HK-2 (cell line): ENCODE measurements at regions not wholly inside any gene's neighbourhood (a gene's known extent, or its start where the extent isn't known, plus 50 kb on each side); places are given as distances from the start of the nearest gene placed in this dataset.
"Not testable (repeated sequence)": the region's sequence is repeated elsewhere in the genome, so short reads cannot be mapped to it uniquely, and the experiment has no call there.

Source experiments
- DNase-seq: peaks from one replicate; pipeline ENCODE4 v3.0.0-alpha.2; 2018; ENCODE audit not compliant: unreplicated experiment

- peak; percentile 65 for DNase-seq
Observed at GRCh38 chr9:103397868-103398600, 402.9 kb downstream of the CYLC2 start.

- no peak for DNase-seq
Observed at GRCh38 chr9:103399535-103399934, 404.4 kb downstream of the CYLC2 start.

GRCh38 chr9:103407260-103407659 is 412.1 kb downstream of the CYLC2 start:
- no peak for DNase-seq

- no peak for DNase-seq
Observed at GRCh38 chr9:103410059-103410458, 414.9 kb downstream of the CYLC2 start.

DNA sequence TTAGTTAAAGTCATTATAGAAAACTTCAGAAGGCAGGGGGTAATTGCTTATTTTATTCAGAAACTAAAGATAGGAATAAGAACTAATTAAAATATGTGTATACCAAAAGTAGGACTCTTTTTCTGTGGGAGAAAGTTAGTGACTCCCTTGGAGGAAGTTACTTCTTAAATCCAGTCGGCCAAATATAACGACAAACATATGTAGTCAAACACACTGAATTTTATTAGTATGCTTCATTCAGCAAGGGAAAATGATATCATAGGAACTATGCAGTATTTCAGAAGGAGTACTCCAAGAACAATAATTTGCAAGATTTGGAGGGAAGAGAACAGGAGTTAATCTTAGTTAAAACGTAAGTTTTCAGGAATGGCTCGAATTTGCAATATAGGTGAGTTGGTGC is 432.6 kb downstream of the CYLC2 start:
- no peak for DNase-seq

GRCh38 chr9:103430469-103430868 is 435.3 kb downstream of the CYLC2 start:
- DNase-seq = no peak

- no peak for DNase-seq
Observed at GRCh38 chr9:103431809-103432208, 436.7 kb downstream of the CYLC2 start.

DNA sequence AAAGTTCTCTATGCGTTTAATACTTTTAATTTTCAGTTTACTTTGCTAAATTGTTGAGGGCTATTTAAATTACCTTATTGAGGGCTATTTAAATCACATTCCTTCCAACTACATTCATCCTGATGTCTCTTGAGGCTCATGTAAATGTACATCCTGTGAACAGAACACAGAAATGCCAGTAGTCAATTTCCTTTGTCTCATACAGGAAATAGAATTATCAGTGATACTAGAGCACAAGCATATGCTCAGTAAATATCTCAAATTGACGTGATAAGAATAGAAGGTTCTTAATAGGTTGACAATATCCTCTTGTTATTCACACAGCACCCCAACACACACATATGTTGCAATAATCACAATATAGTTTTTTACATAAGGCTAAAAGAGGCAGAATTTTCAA is 449.0 kb downstream of the CYLC2 start:
- no peak for DNase-seq

GRCh38 chr9:103458826-103459225 is 463.7 kb downstream of the CYLC2 start:
- no peak for DNase-seq

DNA sequence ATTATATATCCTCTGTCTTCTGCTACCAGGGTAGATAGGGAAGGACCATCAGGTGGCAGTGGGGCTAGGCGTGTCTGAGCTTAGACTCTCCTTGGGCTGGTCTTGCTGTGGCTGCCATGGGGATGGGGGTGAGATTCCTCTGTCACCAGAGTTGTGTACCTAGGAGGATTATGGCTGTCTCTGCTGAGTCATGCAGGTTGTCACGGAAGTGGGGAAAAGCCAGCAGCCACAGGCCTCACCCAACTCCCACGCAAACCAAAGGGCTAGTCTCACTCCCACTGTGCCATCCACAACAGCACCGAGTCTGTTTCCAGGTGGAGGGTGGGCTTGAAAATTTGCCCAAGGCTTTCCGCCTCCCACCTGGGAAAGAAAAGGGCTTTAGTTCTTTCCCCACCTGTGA is 476.1 kb downstream of the CYLC2 start:
- DNase-seq = no peak

DNA sequence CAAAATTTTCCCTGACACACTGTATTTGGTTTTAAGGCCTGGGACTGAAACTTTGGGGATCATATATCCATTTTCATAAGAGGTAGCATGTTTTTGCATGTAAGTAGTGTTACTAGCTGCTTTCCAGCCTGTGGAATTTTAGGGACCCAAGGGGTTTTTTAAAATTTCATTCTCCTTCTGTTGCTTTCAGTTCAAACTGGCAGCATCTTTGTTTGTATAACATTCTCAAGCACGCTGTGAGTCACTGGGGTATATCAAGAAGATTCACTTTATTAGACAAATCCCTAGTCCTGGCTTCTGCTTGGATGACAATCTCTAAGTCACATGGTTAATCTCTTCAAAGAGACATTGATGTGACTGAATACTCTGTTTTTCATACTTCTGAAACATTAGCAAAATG is 479.0 kb downstream of the CYLC2 start:
- no peak for DNase-seq

GRCh38 chr9:103483471-103484096 is 488.5 kb downstream of the CYLC2 start:
- no peak for DNase-seq

DNA sequence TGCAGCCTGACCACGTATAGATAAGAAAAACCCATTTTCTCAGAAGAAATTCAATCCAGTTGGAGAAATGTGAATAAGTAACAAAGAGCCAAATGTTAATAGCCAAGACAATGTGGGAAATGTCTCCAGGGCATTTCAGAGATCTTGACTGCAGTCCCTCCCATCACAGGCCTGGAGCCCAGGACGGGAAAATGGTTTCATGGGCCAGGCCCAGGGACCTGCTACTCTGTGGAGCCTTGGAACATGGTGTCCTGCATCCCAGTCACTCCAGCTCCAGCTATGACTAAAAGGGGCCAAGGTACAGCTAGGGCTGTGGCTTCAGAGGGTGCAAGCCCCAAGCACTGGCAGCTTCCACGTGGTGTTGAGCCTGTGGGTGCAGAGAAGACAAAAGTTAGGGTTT is 490.0 kb downstream of the CYLC2 start:
- no peak for DNase-seq

GRCh38 chr9:103514767-103515166 is 519.6 kb downstream of the CYLC2 start:
- no peak for DNase-seq

DNA sequence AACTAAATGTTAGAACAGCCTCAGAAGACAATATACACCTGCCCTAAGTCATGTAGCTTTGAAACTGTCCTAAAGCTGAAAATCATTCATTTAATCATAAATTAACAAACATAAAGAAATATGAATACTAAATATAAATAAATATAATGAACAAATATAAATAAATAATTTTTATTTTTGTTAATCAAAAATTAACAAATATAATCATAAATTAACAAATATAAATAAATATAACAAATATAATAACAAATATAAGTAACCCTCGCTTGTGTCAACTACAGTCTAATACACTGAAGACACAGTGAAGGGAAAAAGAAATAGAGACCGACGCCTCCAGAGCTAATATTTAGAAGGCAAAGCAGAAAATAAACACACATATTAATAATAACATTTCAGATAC is 527.3 kb downstream of the CYLC2 start:
- no peak for DNase-seq

DNA sequence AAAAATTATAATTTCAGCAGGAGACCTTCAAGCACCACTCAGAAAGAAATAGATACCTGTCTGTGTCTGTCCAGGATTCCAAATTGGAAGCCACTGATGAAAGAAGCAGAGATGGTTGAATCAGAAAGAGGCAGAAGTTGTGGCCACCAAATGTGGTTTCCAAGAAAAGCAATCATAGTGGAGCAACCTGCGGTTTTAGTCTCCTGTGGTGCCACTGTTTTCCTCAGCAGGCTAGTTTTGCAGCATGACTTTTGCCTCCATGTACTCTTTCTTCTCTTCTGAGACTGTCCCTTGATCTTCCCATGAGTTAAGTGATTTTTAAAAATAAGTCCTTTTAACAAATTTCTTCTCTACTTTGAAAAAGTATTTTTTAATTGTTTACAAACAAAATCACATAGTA is 535.8 kb downstream of the CYLC2 start:
- no peak for DNase-seq

DNA sequence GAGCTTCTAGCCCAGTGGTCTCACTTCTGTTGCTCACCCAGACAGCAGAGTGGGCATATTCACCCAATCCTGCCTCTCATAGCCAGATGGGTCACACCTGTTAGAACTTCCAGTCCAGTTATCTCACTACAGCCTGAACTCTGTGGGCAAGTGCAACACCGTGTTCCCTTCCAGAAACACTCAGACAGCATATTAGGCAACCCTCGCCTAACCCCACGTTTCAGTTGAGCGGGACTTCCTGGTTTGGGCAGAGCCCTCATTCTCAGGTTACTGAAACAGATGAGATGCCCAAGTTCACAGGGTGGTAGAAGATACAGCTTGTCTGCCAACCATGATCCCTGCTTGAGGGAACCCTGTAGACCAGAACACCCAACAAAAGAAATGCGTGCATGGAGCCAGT is 538.2 kb downstream of the CYLC2 start:
- DNase-seq = no peak

GRCh38 chr9:103537426-103537825 is 542.3 kb downstream of the CYLC2 start:
- DNase-seq = no peak

GRCh38 chr9:103545260-103545659 is 548.8 kb upstream of the SMC2 start:
- no peak for DNase-seq

DNA sequence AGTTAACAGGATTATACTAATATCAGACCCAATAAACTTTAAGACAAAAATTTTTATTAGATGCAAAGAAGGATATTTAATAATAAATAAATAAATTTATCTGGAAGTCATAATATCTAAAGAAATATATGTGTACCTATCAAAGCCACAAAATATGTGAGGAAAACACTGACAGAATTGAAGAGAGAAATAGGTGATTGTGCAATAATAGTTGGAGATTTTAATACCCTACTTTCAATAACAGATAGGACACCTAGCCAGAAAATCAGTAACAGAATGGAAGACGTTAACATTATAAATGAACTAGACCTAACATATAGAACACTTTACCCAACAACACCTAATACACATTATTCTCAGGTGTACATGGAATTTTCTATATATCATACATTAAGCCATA is 541.4 kb upstream of the SMC2 start:
- DNase-seq = no peak

GRCh38 chr9:103574056-103574455 is 520.1 kb upstream of the SMC2 start:
- DNase-seq = no peak

GRCh38 chr9:103586721-103587120 is 507.4 kb upstream of the SMC2 start:
- no peak for DNase-seq

DNA sequence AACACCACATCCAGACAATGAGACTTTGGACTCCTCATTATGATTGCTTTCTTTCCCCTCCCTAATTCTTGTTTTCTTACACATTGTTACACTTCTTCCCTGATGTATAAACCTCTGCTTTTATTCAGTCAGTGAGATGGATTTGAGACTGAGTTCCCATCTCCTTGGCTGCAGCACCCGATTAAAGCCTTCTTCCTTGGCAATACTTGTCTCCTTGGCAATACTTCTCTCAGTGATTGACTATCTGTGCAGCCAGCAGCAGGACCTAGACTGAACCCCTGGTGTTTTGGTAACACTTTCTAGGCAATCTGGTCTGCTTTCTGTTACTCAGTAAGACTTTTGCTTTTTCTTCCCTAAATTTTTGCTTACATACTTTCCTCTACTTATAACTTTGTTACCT is 492.8 kb upstream of the SMC2 start:
- no peak for DNase-seq

- not testable (repeated sequence) for DNase-seq
Observed at GRCh38 chr9:103611950-103612349, 482.2 kb upstream of the SMC2 start.
